Thoracic aorta (tissue), 2 donors: ENCODE measurements at regions not wholly inside any gene's neighbourhood (a gene's known extent, or its start where the extent isn't known, plus 50 kb on each side); places are given as distances from the start of the nearest gene placed in this dataset.

Source experiments
- ATAC-seq: fragments of 150-250 bp; one replicate; pipeline ENCODE4 v1.8.0; 2017; ENCODE audit warnings: low read depth; ENCODE audit not compliant: insufficient number of reproducible peaks, low FRiP score
- DNase-seq: peaks from one replicate; pipeline ENCODE4 v3.0.0-alpha.2; 2020; ENCODE audit warnings: low spot score
- H3K27ac ChIP-seq, 2 donors: fragments of 200-600 bp; sonication (generic); 1 replicate in 1 of 2; 2 replicates in 1 of 2; pipeline ENCODE4 v1.5.1; 2016; ENCODE audit warnings: mild to moderate bottlenecking in 2 of 2, moderate library complexity in 2 of 2
- H3K27me3 ChIP-seq: fragments of 200-600 bp; sonication (generic); replicated peaks from 2 replicates; pipeline ENCODE4 v1.6.0; 2016; ENCODE audit warnings: mild to moderate bottlenecking; ENCODE audit not compliant: insufficient read depth
- H3K36me3 ChIP-seq: fragments of 200-600 bp; sonication (generic); one replicate; pipeline ENCODE4 v1.5.1; 2016
- H3K4me1 ChIP-seq, 2 donors: fragments of 200-600 bp; sonication (generic); 1 replicate in 1 of 2; 2 replicates in 1 of 2; pipeline versions ENCODE4 v1.5.1 to v1.6.0; 2016; ENCODE audit warnings: low read depth in 2 of 2, mild to moderate bottlenecking in 1 of 2; ENCODE audit not compliant: control insufficient read depth in 1 of 2
- H3K4me3 ChIP-seq: fragments of 200-600 bp; sonication (generic); 2 replicates; pipeline ENCODE4 v1.5.1; 2016; ENCODE audit warnings: mild to moderate bottlenecking
- H3K9me3 ChIP-seq: fragments of 200-600 bp; sonication (generic); 2 replicates; pipeline ENCODE4 v1.5.1; 2016
- TF ChIP-seq, protein P1 (sequence below): fragments of 200-600 bp; sonication (generic); IDR thresholded peaks from one replicate; pipeline ENCODE4 v1.5.1; 2019; ENCODE audit warnings: antibody characterized with exemption

DNA sequence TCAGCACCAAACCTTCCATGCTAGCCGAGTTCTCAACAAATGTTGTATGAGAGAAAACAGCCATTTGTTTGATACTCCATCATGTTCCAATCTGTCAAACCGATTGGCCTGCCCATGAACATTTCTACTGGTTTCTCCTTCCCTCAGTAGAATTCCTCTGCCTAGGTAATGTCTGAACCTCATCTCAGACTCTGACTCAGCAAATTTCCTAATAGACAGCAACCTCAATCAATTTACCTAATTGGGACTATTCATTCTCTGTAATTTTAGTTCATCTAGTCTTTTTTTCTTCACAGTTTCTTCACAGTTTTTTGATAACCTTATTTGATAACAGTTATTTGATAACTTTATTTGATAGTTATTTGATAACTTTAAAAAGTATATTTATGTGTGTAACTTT, 585.1 kb downstream of the DNAJB9 start:
- Histone ChIP-seq H3K27ac (no peak overlapping the region), H3K36me3 (no peaks in the 10 kb centered on the region), H3K4me1 (no peaks in the 10 kb centered on the region), H3K9me3 (no peaks in the 10 kb centered on the region), H3K27me3 (no peaks in the 10 kb centered on the region), H3K4me3 (no peak overlapping the region)
- no peak for ATAC-seq
- no peak for DNase-seq
- TF ChIP-seq, protein P1, sequence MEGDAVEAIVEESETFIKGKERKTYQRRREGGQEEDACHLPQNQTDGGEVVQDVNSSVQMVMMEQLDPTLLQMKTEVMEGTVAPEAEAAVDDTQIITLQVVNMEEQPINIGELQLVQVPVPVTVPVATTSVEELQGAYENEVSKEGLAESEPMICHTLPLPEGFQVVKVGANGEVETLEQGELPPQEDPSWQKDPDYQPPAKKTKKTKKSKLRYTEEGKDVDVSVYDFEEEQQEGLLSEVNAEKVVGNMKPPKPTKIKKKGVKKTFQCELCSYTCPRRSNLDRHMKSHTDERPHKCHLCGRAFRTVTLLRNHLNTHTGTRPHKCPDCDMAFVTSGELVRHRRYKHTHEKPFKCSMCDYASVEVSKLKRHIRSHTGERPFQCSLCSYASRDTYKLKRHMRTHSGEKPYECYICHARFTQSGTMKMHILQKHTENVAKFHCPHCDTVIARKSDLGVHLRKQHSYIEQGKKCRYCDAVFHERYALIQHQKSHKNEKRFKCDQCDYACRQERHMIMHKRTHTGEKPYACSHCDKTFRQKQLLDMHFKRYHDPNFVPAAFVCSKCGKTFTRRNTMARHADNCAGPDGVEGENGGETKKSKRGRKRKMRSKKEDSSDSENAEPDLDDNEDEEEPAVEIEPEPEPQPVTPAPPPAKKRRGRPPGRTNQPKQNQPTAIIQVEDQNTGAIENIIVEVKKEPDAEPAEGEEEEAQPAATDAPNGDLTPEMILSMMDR = no peak

DNA sequence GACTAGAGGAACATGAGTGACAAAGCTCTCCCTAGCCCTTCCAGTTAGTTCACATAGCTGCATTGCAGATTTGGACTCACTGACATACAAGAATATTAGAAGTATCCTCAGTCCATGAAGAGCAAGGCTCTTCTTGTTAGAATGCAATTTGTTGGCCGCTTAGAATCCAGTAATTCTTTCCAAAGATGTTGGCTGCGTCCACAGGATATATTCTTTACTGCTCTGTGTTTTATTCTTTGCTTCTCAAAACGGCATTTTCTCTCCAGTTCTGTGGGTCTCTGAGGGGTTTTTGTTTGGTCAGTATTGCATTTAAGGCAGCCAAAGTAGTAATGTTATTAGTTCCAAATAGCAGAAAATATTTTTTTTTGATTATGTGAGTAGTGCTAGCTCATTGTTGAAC, 588.6 kb downstream of the DNAJB9 start:
- ATAC-seq (no peak), DNase-seq (no peak)
- Histone ChIP-seq H3K4me3 (no peak overlapping the region), H3K4me1 (no peaks in the 10 kb centered on the region), H3K36me3 (no peaks in the 10 kb centered on the region), H3K27ac (no peak overlapping the region), H3K27me3 (no peaks in the 10 kb centered on the region), H3K9me3 (no peaks in the 10 kb centered on the region)
- TF ChIP-seq, protein P1 = no peak

DNA sequence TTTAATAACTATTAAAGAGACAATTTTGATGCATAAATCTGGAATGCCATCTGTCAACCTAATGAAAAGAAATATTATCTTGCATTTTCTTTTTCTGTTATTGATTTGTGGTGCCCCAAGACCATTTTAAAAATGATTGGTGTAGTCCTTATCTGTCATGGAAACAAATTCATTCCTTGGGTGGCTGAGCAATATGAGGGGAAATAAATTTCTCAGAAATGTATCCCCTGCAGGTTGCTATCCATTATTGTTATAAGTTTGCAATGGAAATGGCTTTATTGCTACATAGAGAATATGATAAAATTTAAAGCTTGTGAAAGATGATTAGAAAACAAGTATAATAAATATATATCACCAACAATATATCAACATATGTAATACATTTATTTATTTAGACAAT, 607.0 kb downstream of the DNAJB9 start:
- Histone ChIP-seq H3K27me3 (no peaks in the 10 kb centered on the region), H3K27ac (no peak overlapping the region), H3K36me3 (no peaks in the 10 kb centered on the region), H3K9me3 (no peaks in the 10 kb centered on the region), H3K4me3 (no peak overlapping the region), H3K4me1 (no peaks in the 10 kb centered on the region)
- TF ChIP-seq, protein P1 = no peak
- DNase-seq (no peak), ATAC-seq (no peak)

DNA sequence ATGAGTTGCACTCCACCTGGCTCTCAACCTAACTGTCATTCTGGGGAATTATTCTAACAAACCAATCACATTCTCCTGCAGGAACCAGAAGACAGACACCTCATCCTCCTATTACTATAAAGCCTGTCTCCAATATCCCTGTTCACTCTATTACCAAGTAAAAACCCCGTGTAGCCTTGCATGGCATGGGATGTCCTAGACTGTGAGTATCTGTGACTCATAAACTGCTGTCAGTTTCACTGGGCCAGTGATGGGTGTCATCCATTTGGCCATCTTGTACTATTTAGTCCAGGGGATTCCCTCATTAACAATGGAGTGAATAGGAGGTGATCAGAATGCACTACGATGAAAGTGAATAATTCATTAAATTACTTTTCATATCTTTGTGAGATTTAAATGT, 608.7 kb downstream of the DNAJB9 start:
- no peaks in the 10 kb centered on the region for H3K9me3 ChIP-seq
- DNase-seq = no peak
- H3K36me3 ChIP-seq = no peaks in the 10 kb centered on the region
- H3K27me3 ChIP-seq = no peaks in the 10 kb centered on the region
- no peak overlapping the region for H3K4me3 ChIP-seq
- no peak overlapping the region for H3K27ac ChIP-seq
- no peak for ATAC-seq
- TF ChIP-seq, protein P1 = no peak
- no peaks in the 10 kb centered on the region for H3K4me1 ChIP-seq

DNA sequence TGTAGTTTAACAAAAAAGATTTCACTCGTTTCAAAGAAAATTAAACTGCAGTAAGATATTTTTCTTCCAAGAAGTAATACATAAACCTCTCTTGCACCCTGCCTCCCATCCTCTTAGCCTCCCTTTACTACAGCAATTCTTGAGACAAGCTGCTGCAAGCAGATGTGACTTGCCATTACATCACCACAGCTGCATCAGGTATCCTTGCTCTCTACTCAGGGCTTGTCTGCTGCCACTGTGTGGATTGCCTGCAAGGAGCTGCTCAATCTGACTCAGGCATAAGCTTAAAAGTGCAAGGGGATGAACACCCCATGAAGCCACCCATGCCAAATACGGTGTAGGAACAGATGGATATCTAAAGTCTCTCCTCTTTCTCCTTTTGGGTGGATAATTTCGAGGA, 609.9 kb downstream of the DNAJB9 start:
- Histone ChIP-seq H3K4me1 (no peaks in the 10 kb centered on the region), H3K4me3 (no peak overlapping the region), H3K9me3 (no peaks in the 10 kb centered on the region), H3K27ac (no peak overlapping the region), H3K36me3 (no peaks in the 10 kb centered on the region), H3K27me3 (no peaks in the 10 kb centered on the region)
- DNase-seq (no peak), ATAC-seq (no peak)
- TF ChIP-seq, protein P1 = no peak
